Ascending aorta (tissue), 2 donors: ENCODE measurements at regions not wholly inside any gene's neighbourhood (a gene's known extent, or its start where the extent isn't known, plus 50 kb on each side); places are given as distances from the start of the nearest gene placed in this dataset.

Source experiments
- DNase-seq, 2 donors: peaks; one replicate each; pipeline ENCODE4 v3.0.0-alpha.2; 2019; ENCODE audit warnings: low spot score in 2 of 2
- H3K27ac ChIP-seq, 2 donors: fragments of 200-600 bp; sonication (generic); one replicate each; pipeline ENCODE4 v1.5.1; 2016 to 2017; ENCODE audit warnings: mild to moderate bottlenecking in 1 of 2
- H3K27me3 ChIP-seq: fragments of 200-600 bp; sonication (generic); one replicate; pipeline ENCODE4 v1.5.1; 2017
- H3K36me3 ChIP-seq, 2 donors: fragments of 200-600 bp; sonication (generic); one replicate each; pipeline ENCODE4 v1.5.1; 2016
- H3K4me1 ChIP-seq, 2 donors: fragments of 200-600 bp; sonication (generic); one replicate each; pipeline ENCODE4 v1.5.1; 2016 to 2017; ENCODE audit warnings: mild to moderate bottlenecking in 1 of 2
- H3K4me3 ChIP-seq, 2 donors: fragments of 200-600 bp; sonication (generic); one replicate each; pipeline ENCODE4 v1.5.1; 2016 to 2017; ENCODE audit warnings: mild to moderate bottlenecking in 1 of 2
- H3K9me3 ChIP-seq, 2 donors: fragments of 200-600 bp; sonication (generic); one replicate each; pipeline ENCODE4 v1.5.1; 2016
- CTCF ChIP-seq, 3 experiments: fragments of 200-600 bp in 2 of 3; fragments of 450-650 bp in 1 of 3; sonication (generic) in 2 of 3; IDR thresholded peaks; one replicate each; pipeline ENCODE4 v1.5.1; 2016 to 2019; ENCODE audit warnings: antibody characterized with exemption in 3 of 3, mild to moderate bottlenecking in 1 of 3, moderate library complexity in 1 of 3
- intact Hi-C: fragments of 100-400 bp; cut with DNase I; formaldehyde crosslinking; loops from one replicate; pipeline ENCODE4 v1.15.1; 2023

- Histone ChIP-seq H3K36me3 (no peaks in the 10 kb centered on the region), H3K9me3 (no peaks in the 10 kb centered on the region), H3K4me1 (peaks cover 3 to 5% of the 10 kb centered on the region in 2 donors), H3K4me3 (peak overlapping the region; percentile 77 to 83), H3K27me3 (no peaks in the 10 kb centered on the region), H3K27ac (peak overlapping the region in 1 of 2 donors; percentile 56)
- TF ChIP-seq CTCF (IDR thresholded peaks at IDR 0.05), result peak; percentile 30 to 63 (median 60)
- intact Hi-C loops, result loop anchor here (1.0 to 2.0 kb wide), 3 partner anchors 86 to 511 kb away; no protein-coding TSS in a partner anchor
- DNase-seq, result peak in 1 of 2 donors; percentile 78
Observed at GRCh38 chr2:176638167-176639015, 369.1 kb downstream of the MTX2 start.

GRCh38 chr2:176639016-176639343 lies 369.7 kb downstream of the MTX2 start:
- no peaks in the 10 kb centered on the region for H3K9me3 ChIP-seq
- H3K4me3 ChIP-seq, result no peak overlapping the region
- no peak for DNase-seq
- H3K36me3 ChIP-seq, result no peaks in the 10 kb centered on the region
- H3K27ac ChIP-seq, result no peak overlapping the region
- no peak for TF ChIP-seq CTCF (IDR thresholded peaks at IDR 0.05)
- H3K27me3 ChIP-seq, result no peaks in the 10 kb centered on the region
- H3K4me1 ChIP-seq, result peaks cover 3 to 5% of the 10 kb centered on the region in 2 donors
- intact Hi-C loops, result loop anchor here (2.0 kb wide), 1 partner anchor 86 kb away; no protein-coding TSS in a partner anchor

GRCh38 chr2:176639671-176640070 lies 370.4 kb downstream of the MTX2 start:
- no peak for DNase-seq
- Histone ChIP-seq H3K4me3 (no peak overlapping the region), H3K27me3 (no peaks in the 10 kb centered on the region), H3K9me3 (no peaks in the 10 kb centered on the region), H3K4me1 (peaks cover 3 to 5% of the 10 kb centered on the region in 2 donors), H3K36me3 (no peaks in the 10 kb centered on the region), H3K27ac (no peak overlapping the region)
- intact Hi-C loops, result loop anchor here (2.0 to 5.0 kb wide), 2 partner anchors 87 to 182 kb away; no protein-coding TSS in a partner anchor
- no peak for TF ChIP-seq CTCF (IDR thresholded peaks at IDR 0.05)

GRCh38 chr2:176641436-176641835 lies 372.2 kb downstream of the MTX2 start:
- H3K36me3 ChIP-seq, result no peaks in the 10 kb centered on the region
- peaks cover 3 to 5% of the 10 kb centered on the region in 2 donors for H3K4me1 ChIP-seq
- intact Hi-C loops, result loop anchor here (5.0 kb wide), 1 partner anchor 184 kb away; no protein-coding TSS in a partner anchor
- H3K4me3 ChIP-seq, result no peak overlapping the region
- DNase-seq, result no peak
- no peak overlapping the region for H3K27ac ChIP-seq
- H3K27me3 ChIP-seq, result no peaks in the 10 kb centered on the region
- no peak for TF ChIP-seq CTCF (IDR thresholded peaks at IDR 0.05)
- no peaks in the 10 kb centered on the region for H3K9me3 ChIP-seq

- H3K9me3 ChIP-seq, result no peaks in the 10 kb centered on the region
- peaks cover 3 to 5% of the 10 kb centered on the region in 2 donors for H3K4me1 ChIP-seq
- intact Hi-C loops, result loop anchor here (5.0 kb wide), 1 partner anchor 185 kb away; no protein-coding TSS in a partner anchor
- no peak overlapping the region for H3K27ac ChIP-seq
- no peaks in the 10 kb centered on the region for H3K27me3 ChIP-seq
- no peak overlapping the region for H3K4me3 ChIP-seq
- H3K36me3 ChIP-seq, result no peaks in the 10 kb centered on the region
- no peak for DNase-seq
- TF ChIP-seq CTCF (IDR thresholded peaks at IDR 0.05), result no peak
Observed at GRCh38 chr2:176642074-176642473, 372.8 kb downstream of the MTX2 start.
